SK-N-SH treated with all-trans-retinoic acid at 6 μM for 48 hours (cell line): ENCODE measurements at regions not wholly inside any gene's neighbourhood (a gene's known extent, or its start where the extent isn't known, plus 50 kb on each side); places are given as distances from the start of the nearest gene placed in this dataset.

Experiments
- ATAC-seq: fragments of 200-7000 bp; cut with Tn5 transposase; 3 replicates; pipeline ENCODE4 v1.9.1; 2020; ENCODE audit warnings: mild to moderate bottlenecking, moderate library complexity
- ARNTL ChIP-seq: fragments of 450-650 bp; formaldehyde crosslinking; IDR thresholded peaks from 2 replicates; pipeline ENCODE4 v1.5.0; 2020; ENCODE audit warnings: low read depth, mild to moderate bottlenecking, moderate library complexity, borderline replicate concordance
- CREB5 ChIP-seq: fragments of 250-450 bp; sonication (Bioruptor Pico); IDR thresholded peaks from 2 replicates; pipeline ENCODE4 v1.5.1; 2020; ENCODE audit warnings: low read depth, mild to moderate bottlenecking, moderate library complexity
- CSDC2 ChIP-seq: fragments of 250-450 bp; sonication (Bioruptor Pico); IDR thresholded peaks from 2 replicates; pipeline ENCODE4 v1.5.0; 2020; ENCODE audit warnings: mild to moderate bottlenecking, moderate library complexity
- CSRNP3 ChIP-seq: fragments of 250-450 bp; sonication (Bioruptor Pico); IDR thresholded peaks from 2 replicates; pipeline ENCODE4 v1.5.1; 2021; ENCODE audit warnings: mild to moderate bottlenecking, moderate library complexity
- ESRRG ChIP-seq: fragments of 250-450 bp; sonication (Bioruptor Pico); IDR thresholded peaks from 2 replicates; pipeline ENCODE4 v1.6.1; 2021; ENCODE audit warnings: mild to moderate bottlenecking
- ISL1 ChIP-seq: fragments of 250-450 bp; sonication (Bioruptor Pico); IDR thresholded peaks from 2 replicates; pipeline ENCODE4 v2.1.2; 2022; ENCODE audit warnings: mild to moderate bottlenecking, moderate library complexity
- PATZ1 ChIP-seq: fragments of 250-450 bp; sonication (Bioruptor Pico); IDR thresholded peaks from 2 replicates; pipeline ENCODE4 v1.8.0; 2020; ENCODE audit warnings: mild to moderate bottlenecking, moderate library complexity, borderline replicate concordance
- POU6F1 ChIP-seq: fragments of 250-450 bp; sonication (Bioruptor Pico); IDR thresholded peaks from 2 replicates; pipeline ENCODE4 v1.8.0; 2021; ENCODE audit warnings: low read depth, mild to moderate bottlenecking, moderate library complexity, borderline replicate concordance
- PPARA ChIP-seq: fragments of 250-450 bp; sonication (Bioruptor Pico); IDR thresholded peaks from 2 replicates; pipeline ENCODE4 v1.5.0; 2020; ENCODE audit warnings: mild to moderate bottlenecking, borderline replicate concordance
- TCF4 ChIP-seq: fragments of 250-450 bp; sonication (Bioruptor Pico); IDR thresholded peaks from 2 replicates; pipeline ENCODE4 v1.8.0; 2021; ENCODE audit warnings: mild to moderate bottlenecking, moderate library complexity, borderline replicate concordance
- TOX ChIP-seq: fragments of 250-450 bp; sonication (Bioruptor Pico); IDR thresholded peaks from 2 replicates; pipeline ENCODE4 v1.8.0; 2021; ENCODE audit warnings: mild to moderate bottlenecking, moderate library complexity, borderline replicate concordance
- TSHZ2 ChIP-seq: fragments of 250-450 bp; sonication (Bioruptor Pico); IDR thresholded peaks from 2 replicates; pipeline ENCODE4 v1.5.0; 2020; ENCODE audit warnings: mild to moderate bottlenecking, moderate library complexity
- ZC3H10 ChIP-seq: fragments of 250-450 bp; sonication (Bioruptor Pico); IDR thresholded peaks from 2 replicates; pipeline ENCODE4 v1.5.1; 2021; ENCODE audit warnings: mild to moderate bottlenecking, moderate library complexity
- ZFP3 ChIP-seq: fragments of 250-450 bp; sonication (Bioruptor Pico); IDR thresholded peaks from 2 replicates; pipeline ENCODE4 v1.5.0; 2020; ENCODE audit warnings: mild to moderate bottlenecking, moderate library complexity
- ZFP30 ChIP-seq: fragments of 450-650 bp; formaldehyde crosslinking; IDR thresholded peaks from 2 replicates; pipeline ENCODE4 v1.5.0; 2022; ENCODE audit warnings: mild to moderate bottlenecking, moderate library complexity
- ZNF565 ChIP-seq: fragments of 450-650 bp; formaldehyde crosslinking; conservative IDR thresholded peaks from 2 replicates; pipeline ENCODE4 v1.5.0; 2020; ENCODE audit warnings: low read depth, mild to moderate bottlenecking, moderate library complexity
- ZNF70 ChIP-seq: fragments of 450-650 bp; formaldehyde crosslinking; IDR thresholded peaks from 2 replicates; pipeline ENCODE4 v1.5.0; 2020; ENCODE audit warnings: mild to moderate bottlenecking, moderate library complexity
- ZNF8 ChIP-seq: fragments of 450-650 bp; formaldehyde crosslinking; IDR thresholded peaks from 2 replicates; pipeline ENCODE4 v1.5.0; 2020; ENCODE audit warnings: mild to moderate bottlenecking, moderate library complexity

- TF ChIP-seq PATZ1 (no peak), ZNF8 (no peak), ZFP3 (CRISPR knock-in tag) (no peak), PPARA (CRISPR knock-in tag) (no peak), ZNF70 (no peak), ESRRG (no peak), ZNF565 (CRISPR knock-in tag) (no peak), ISL1 (no peak), TOX (CRISPR knock-in tag) (no peak)
- TF ChIP-seq, all 23 proteins: peak for 0
These were observed 67.0 kb upstream of the BACE2 start (continued) for GRCh38 chr21:41100826-41101550.

GRCh38 chr21:41102281-41102680, 65.7 kb upstream of the BACE2 start:
- TF ChIP-seq ARNTL (no peak), ZNF565 (CRISPR knock-in tag) (no peak), ZNF8 (no peak), POU6F1 (no peak), TSHZ2 (CRISPR knock-in tag) (no peak), PATZ1 (no peak), ZFP30 (CRISPR knock-in tag) (no peak), CSRNP3 (CRISPR knock-in tag) (no peak), CSDC2 (CRISPR knock-in tag) (no peak), CREB5 (no peak), PPARA (CRISPR knock-in tag) (no peak), ZNF70 (no peak), ZC3H10 (CRISPR knock-in tag) (no peak)

GRCh38 chr21:41107602-41108001, 60.4 kb upstream of the BACE2 start:
- ATAC-seq, result no peak
- TF ChIP-seq POU6F1 (no peak), TSHZ2 (CRISPR knock-in tag) (no peak), CSRNP3 (CRISPR knock-in tag) (no peak), ZFP30 (CRISPR knock-in tag) (no peak), ZNF565 (CRISPR knock-in tag) (no peak), ESRRG (no peak), TCF4 (no peak)

More at GRCh38 chr21:41102281-41102680, 65.7 kb upstream of the BACE2 start:
- ATAC-seq, result no peak
